Ishikawa (cell line): ENCODE measurements at regions not wholly inside any gene's neighbourhood (a gene's known extent, or its start where the extent isn't known, plus 50 kb on each side); places are given as distances from the start of the nearest gene placed in this dataset.

ENCODE experiments used
- CEBPB ChIP-seq: IDR thresholded peaks from 2 replicates; pipeline ENCODE4 v1.6.1; 2012
- CREB1 ChIP-seq: IDR thresholded peaks from 2 replicates; pipeline ENCODE4 v1.6.1; 2012; ENCODE audit warnings: low read depth
- MAX ChIP-seq: IDR thresholded peaks from 2 replicates; pipeline ENCODE4 v1.6.1; 2012
- TAF1 ChIP-seq: IDR thresholded peaks from 2 replicates; pipeline ENCODE4 v1.6.1; 2012; ENCODE audit warnings: low read depth, mild to moderate bottlenecking
- TCF12 ChIP-seq: IDR thresholded peaks from 2 replicates; pipeline ENCODE4 v1.6.1; 2012; ENCODE audit warnings: low read depth
- USF1 ChIP-seq: IDR thresholded peaks from 2 replicates; pipeline ENCODE4 v1.6.1; 2012

- TF ChIP-seq TCF12 (no peak), CREB1 (no peak), MAX (no peak), TAF1 (no peak), CEBPB (no peak), USF1 (no peak)
Observed at GRCh38 chr2:2804528-2804927, 473.5 kb upstream of the MYT1L start.
